Mucosa of descending colon (tissue), 3 donors: ENCODE measurements at regions not wholly inside any gene's neighbourhood (a gene's known extent, or its start where the extent isn't known, plus 50 kb on each side); places are given as distances from the start of the nearest gene placed in this dataset.
"Not testable (repeated sequence)": the region's sequence is repeated elsewhere in the genome, so short reads cannot be mapped to it uniquely, and the experiment has no call there.

ENCODE experiments used
- ATAC-seq: fragments of 200-7000 bp; cut with Tn5 transposase; one replicate; pipeline ENCODE4 v1.9.1; 2020; ENCODE audit warnings: mild to moderate bottlenecking, moderate library complexity
- DNase-seq, 3 donors: peaks; one replicate each; pipeline ENCODE4 v3.0.0-alpha.2; 2020
- H3K36me3 ChIP-seq: fragments of 200-600 bp; one replicate; pipeline ENCODE4 v1.8.0; 2021; ENCODE audit warnings: low read depth, mild to moderate bottlenecking
- H3K4me1 ChIP-seq: fragments of 200-600 bp; one replicate; pipeline ENCODE4 v1.8.0; 2021; ENCODE audit warnings: low read depth, mild to moderate bottlenecking
- H3K4me3 ChIP-seq: fragments of 200-600 bp; one replicate; pipeline ENCODE4 v1.8.0; 2021; ENCODE audit warnings: mild to moderate bottlenecking
- H3K9me3 ChIP-seq: fragments of 200-600 bp; one replicate; pipeline ENCODE4 v1.8.0; 2021; ENCODE audit warnings: mild to moderate bottlenecking
- intact Hi-C, 2 donors: fragments of 100-400 bp; cut with DNase I in 1 of 2; cut with micrococcal nuclease in 1 of 2; formaldehyde crosslinking; loops; one replicate each; pipeline versions ENCODE4 v1.11.0 to v1.11.1; 2022; cut with DNase I, micrococcal nuclease
- TF ChIP-seq, protein P1 (sequence below): fragments of 200-600 bp; IDR thresholded peaks from one replicate; pipeline ENCODE4 v1.8.0; 2022; ENCODE audit warnings: antibody characterized with exemption, mild to moderate bottlenecking
- donor health status: DM: no; HTN: no; CAD: no; lungs with moderate emphysema.
- donor health status: DM: no; HTN: no; CAD: no.
- donor health status: DM: no; HTN: yes; CAD: no.

GRCh38 chr17:69677130-69677529 is 262.6 kb downstream of the MAP2K6 start:
- ATAC-seq = no peak
- intact Hi-C loops = no loop called here
- H3K4me3 ChIP-seq = no peak overlapping the region
- TF ChIP-seq, protein P1, sequence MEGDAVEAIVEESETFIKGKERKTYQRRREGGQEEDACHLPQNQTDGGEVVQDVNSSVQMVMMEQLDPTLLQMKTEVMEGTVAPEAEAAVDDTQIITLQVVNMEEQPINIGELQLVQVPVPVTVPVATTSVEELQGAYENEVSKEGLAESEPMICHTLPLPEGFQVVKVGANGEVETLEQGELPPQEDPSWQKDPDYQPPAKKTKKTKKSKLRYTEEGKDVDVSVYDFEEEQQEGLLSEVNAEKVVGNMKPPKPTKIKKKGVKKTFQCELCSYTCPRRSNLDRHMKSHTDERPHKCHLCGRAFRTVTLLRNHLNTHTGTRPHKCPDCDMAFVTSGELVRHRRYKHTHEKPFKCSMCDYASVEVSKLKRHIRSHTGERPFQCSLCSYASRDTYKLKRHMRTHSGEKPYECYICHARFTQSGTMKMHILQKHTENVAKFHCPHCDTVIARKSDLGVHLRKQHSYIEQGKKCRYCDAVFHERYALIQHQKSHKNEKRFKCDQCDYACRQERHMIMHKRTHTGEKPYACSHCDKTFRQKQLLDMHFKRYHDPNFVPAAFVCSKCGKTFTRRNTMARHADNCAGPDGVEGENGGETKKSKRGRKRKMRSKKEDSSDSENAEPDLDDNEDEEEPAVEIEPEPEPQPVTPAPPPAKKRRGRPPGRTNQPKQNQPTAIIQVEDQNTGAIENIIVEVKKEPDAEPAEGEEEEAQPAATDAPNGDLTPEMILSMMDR = no peak
- no peaks in the 10 kb centered on the region for H3K9me3 ChIP-seq
- no peak for DNase-seq
- H3K4me1 ChIP-seq = no peaks in the 10 kb centered on the region
- no peaks in the 10 kb centered on the region for H3K36me3 ChIP-seq

GRCh38 chr17:69678206-69678605 is 263.7 kb downstream of the MAP2K6 start:
- H3K4me1 ChIP-seq = no peaks in the 10 kb centered on the region
- ATAC-seq (no peak), DNase-seq (no peak)
- H3K9me3 ChIP-seq = no peaks in the 10 kb centered on the region
- no peak overlapping the region for H3K4me3 ChIP-seq
- intact Hi-C loops = no loop called here
- TF ChIP-seq, protein P1 = no peak
- no peaks in the 10 kb centered on the region for H3K36me3 ChIP-seq

GRCh38 chr17:69679829-69680228 is 265.3 kb downstream of the MAP2K6 start:
- H3K4me3 ChIP-seq = no peak overlapping the region
- H3K4me1 ChIP-seq = no peaks in the 10 kb centered on the region
- no peaks in the 10 kb centered on the region for H3K9me3 ChIP-seq
- ATAC-seq = no peak
- intact Hi-C loops = no loop called here
- no peaks in the 10 kb centered on the region for H3K36me3 ChIP-seq
- TF ChIP-seq, protein P1 = no peak
- no peak for DNase-seq

GRCh38 chr17:69684251-69684650 is 269.8 kb downstream of the MAP2K6 start:
- no peaks in the 10 kb centered on the region for H3K4me1 ChIP-seq
- no peak for ATAC-seq
- H3K4me3 ChIP-seq = no peak overlapping the region
- DNase-seq = no peak
- TF ChIP-seq, protein P1 = no peak
- no peaks in the 10 kb centered on the region for H3K9me3 ChIP-seq
- intact Hi-C loops = no loop called here
- no peaks in the 10 kb centered on the region for H3K36me3 ChIP-seq

DNA sequence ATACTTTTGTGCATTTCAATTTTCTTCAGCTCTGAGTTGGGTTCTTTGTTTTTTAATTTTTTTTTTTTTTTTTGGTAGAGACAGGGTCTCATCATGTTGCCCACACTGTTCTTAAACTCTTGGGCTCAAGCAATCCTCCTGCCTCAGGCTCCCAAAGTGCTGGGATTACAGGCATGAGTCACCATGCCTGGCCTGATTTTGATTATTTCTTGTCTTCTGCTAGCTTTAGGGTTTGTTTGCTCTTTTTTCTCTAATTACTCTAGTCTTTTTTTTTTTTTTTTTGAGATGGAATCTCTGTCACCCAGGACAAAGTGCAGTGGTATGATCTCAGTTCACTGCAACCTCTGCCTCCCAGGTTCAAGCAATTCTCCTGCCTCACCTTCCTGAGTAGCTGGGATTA is 270.7 kb downstream of the MAP2K6 start:
- ATAC-seq, DNase-seq, H3K4me3 ChIP-seq, H3K36me3 ChIP-seq, H3K4me1 ChIP-seq, H3K9me3 ChIP-seq, intact Hi-C loops: not testable (repeated sequence)

DNA sequence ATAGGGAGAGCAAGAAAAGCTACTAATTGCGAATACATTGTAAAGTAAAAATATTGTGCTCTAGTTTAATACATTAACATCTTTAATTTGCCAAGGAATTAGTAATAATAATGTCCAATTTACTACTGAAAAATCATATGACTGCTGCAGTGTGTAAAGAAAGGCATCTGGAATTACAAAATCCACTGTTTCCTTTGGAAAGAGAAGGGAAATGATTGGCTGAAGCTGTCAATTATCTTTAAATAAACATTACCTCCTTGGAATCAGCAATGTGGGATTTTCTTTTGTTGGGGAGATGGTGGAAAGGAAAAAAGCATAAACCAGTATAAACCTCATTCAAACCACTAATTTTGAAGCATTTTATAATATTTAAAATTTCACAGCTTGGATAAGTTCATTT is 276.0 kb downstream of the MAP2K6 start:
- ATAC-seq (no peak), DNase-seq (no peak)
- TF ChIP-seq, protein P1 = no peak
- Histone ChIP-seq H3K4me1 (no peaks in the 10 kb centered on the region), H3K36me3 (no peaks in the 10 kb centered on the region), H3K4me3 (no peak overlapping the region), H3K9me3 (no peaks in the 10 kb centered on the region)
- intact Hi-C loops = no loop called here
